K562 (cell line): ENCODE measurements at regions not wholly inside any gene's neighbourhood (a gene's known extent, or its start where the extent isn't known, plus 50 kb on each side); places are given as distances from the start of the nearest gene placed in this dataset.

Experiments used
- ARID2 ChIP-seq: fragments of 450-650 bp; IDR thresholded peaks from 2 replicates; pipeline ENCODE4 v1.6.1; 2017; ENCODE audit warnings: antibody characterized with exemption, mild to moderate bottlenecking
- BCL6 ChIP-seq: fragments of 250-450 bp; sonication (Bioruptor Pico); IDR thresholded peaks from 2 replicates; pipeline ENCODE4 v1.4.0; 2020
- FOXP4 ChIP-seq: sonication (generic); formaldehyde crosslinking; IDR thresholded peaks from 2 replicates; pipeline ENCODE4 v1.8.0; 2022; ENCODE audit warnings: mild to moderate bottlenecking, missing genetic modification reagents, borderline replicate concordance
- JUND ChIP-seq, 2 experiments: IDR thresholded peaks; 2 replicates in 1 of 2; 3 replicates in 1 of 2; pipeline ENCODE4 v1.6.1; 2011; ENCODE audit warnings: borderline replicate concordance in 2 of 2, low read depth in 2 of 2, low read length in 2 of 2, improper control_type of control experiment in 1 of 2, missing biosample characterization in 1 of 2, missing genetic modification characterization in 1 of 2, missing genetic modification reagents in 1 of 2
- LEF1 ChIP-seq: fragments of 450-650 bp; IDR thresholded peaks from 2 replicates; pipeline ENCODE4 v1.6.1; 2016; ENCODE audit warnings: mild to moderate bottlenecking
- MCM3 ChIP-seq: fragments of 450-650 bp; IDR thresholded peaks from 2 replicates; pipeline ENCODE4 v1.6.1; 2016
- MLLT1 ChIP-seq, 2 experiments: fragments of 450-650 bp; IDR thresholded peaks; 2 replicates each; pipeline ENCODE4 v1.6.1; 2016
- PTBP1 ChIP-seq: fragments of 200-400 bp; formaldehyde crosslinking; IDR thresholded peaks from 2 replicates; pipeline ENCODE4 v1.6.1; 2017; ENCODE audit warnings: low read depth, low read length
- ZBTB7A ChIP-seq: IDR thresholded peaks from 2 replicates; pipeline ENCODE4 v1.6.1; 2011; ENCODE audit warnings: low read depth, mild to moderate bottlenecking, low read length, moderate library complexity, borderline replicate concordance; ENCODE audit not compliant: control insufficient read depth
- ZNF79 ChIP-seq: fragments of 250-450 bp; sonication (Bioruptor Pico); IDR thresholded peaks from 2 replicates; pipeline ENCODE4 v1.4.0; 2020; ENCODE audit warnings: low read depth, mild to moderate bottlenecking, moderate library complexity

- TF ChIP-seq MLLT1 (IDR thresholded peaks at IDR 0.05) (no peak), ZNF79 (no peak), FOXP4 (CRISPR knock-in tag) (no peak), JUND (IDR thresholded peaks at IDR 0.05; ENCODE audit: borderline replicate concordance, low read depth, low read length) (no peak), JUND (tag; IDR thresholded peaks at IDR 0.05; ENCODE audit: borderline replicate concordance, low read depth, low read length) (no peak), ZBTB7A (no peak), ARID2 (no peak), MCM3 (no peak), PTBP1 (no peak), LEF1 (no peak), BCL6 (CRISPR knock-in tag) (no peak)
- TF ChIP-seq, all 486 proteins: peak for 0
These were observed 151.7 kb upstream of the ELL2 start (continued) for GRCh38 chr5:96113170-96113939.
